ENCODE measurements at regions not wholly inside any gene's neighbourhood (a gene's known extent, or its start where the extent isn't known, plus 50 kb on each side); places are given as distances from the start of the nearest gene placed in this dataset.

DNA sequence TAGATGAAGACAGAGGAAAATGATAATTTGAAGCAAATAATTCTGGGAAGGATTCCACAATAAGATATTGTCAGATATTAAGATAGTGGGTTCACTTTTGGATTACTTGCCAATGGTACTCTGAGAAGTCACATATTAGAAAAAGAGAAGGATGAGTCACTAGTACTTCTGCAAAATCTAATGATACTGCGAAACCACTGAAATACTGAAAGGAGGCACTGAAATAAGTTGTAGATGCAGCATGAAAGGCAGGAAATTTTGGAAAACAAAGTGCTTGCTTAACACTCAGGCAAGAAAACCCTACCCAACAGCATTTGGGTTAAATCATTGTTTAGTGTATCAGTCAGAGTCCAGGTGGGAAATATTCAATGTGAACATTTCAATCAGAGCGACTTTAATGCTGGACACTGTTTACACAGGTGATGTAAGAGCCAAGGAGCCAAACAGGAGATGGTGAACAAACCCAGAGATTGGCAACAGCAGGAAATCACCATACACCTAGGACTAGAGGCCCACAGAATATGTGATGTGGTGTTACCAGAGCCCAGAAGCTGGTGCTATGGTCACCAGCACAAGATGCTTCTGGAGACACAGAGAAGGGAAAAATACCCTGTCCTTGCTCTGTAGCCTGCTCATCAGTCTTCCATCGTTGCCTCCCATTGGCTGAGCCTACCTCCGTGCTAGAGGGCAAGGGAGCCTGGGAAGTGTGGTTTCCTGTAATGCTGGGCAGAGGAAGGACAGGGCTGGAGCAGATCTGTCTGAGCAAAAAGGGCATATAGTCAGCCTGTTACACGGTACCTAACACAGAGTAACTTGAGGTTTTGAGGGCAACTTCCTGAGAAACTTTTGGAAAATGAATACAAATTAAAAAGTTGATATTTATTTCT, 204.7 kb upstream of the ITGA4 start:
- DNase-seq = no peak

DNA sequence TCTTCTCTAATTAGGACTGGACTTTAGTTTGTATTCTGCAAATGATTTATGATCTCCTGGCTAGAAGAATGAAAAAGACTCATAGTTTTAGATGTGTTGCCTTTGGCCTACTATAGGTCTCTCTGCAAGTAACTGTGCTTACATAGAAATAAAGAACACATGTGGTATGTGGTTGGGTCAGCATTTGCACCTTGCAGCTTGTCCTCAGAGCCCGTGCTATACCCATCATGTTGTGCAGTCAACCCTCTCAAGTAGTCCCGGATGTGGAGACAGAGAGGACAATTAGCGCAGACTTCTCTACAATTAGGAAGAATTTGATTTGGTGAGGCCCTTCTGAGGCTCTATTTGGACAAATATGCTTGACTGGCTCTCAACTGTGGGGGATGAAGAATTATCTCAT, 203.7 kb upstream of the ITGA4 start:
- no peak for DNase-seq

DNA sequence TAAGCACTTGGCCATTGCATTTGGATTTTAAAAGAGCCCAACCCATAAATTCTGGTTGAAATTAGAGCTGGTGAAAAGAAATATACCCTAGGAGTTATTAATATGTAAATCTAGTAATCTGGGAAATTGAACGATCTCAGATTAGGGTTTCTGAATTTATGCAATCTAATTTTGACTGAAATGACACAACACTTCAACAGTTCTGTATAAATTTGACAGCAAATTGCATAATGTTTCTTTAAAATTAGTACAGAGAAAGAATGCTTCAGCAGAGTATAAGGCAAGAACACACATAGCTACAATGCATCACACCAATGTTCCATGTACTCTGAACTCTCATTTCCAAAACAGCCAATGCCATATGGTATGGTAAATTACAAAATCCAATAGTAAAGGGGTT, 201.5 kb upstream of the ITGA4 start:
- DNase-seq = no peak

DNA sequence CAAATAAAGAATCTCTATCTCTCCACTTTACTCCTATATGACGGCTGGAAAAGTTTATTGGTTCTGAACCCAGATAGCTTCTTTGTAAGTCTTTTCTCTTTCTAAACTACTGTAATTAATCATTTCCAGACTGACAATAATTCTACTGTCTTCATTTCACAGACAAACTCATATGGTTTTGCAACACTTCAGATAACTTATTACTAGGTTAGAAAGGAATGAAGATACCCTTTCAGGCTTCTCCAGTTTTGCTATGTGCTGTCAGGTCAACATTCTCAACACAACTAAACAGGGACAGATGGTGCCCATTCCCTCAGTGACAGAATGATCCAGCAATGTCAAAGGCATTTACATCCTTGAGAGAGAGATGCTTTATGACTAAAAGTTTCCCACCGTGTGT, 198.5 kb upstream of the ITGA4 start:
- DNase-seq = peak; percentile 62

DNA sequence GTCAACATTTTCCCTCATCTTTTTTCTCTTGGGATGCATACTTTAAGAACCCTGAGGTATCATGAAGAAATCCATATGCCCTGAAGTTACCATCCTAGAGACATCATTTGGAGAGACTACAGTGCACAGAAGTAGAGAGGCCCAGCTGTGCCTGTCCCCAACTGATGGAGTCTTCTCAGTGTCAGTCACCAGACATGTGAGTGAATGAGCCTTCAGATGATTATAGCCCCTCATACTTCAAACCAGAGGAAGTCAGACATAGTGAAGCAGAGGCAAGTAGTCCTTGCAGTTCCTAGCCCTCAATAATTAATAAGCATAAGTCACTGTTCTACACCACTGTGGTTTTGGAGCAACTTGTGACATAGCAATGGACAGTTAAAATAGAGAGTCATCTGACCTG, 194.4 kb upstream of the ITGA4 start:
- DNase-seq = no peak

DNA sequence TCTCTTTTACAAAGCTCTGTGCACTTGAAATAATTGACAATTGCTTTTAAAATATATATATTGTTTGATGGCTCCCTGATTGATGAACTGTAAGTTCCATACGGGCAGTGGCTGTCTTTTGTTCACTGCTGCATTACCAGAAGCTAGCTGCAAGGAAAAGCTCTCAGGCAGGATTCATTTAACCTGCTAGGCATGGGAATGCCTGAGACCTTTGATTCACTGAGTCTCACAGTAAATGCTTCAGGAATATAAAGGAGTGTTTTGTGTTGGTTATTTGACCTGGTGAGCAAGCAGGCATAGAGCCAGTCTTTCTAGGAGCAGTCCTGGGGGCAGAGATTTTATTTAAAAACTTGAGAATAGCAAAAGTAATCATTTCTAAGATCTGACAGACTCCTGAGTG, 193.2 kb upstream of the ITGA4 start:
- DNase-seq = no peak

DNA sequence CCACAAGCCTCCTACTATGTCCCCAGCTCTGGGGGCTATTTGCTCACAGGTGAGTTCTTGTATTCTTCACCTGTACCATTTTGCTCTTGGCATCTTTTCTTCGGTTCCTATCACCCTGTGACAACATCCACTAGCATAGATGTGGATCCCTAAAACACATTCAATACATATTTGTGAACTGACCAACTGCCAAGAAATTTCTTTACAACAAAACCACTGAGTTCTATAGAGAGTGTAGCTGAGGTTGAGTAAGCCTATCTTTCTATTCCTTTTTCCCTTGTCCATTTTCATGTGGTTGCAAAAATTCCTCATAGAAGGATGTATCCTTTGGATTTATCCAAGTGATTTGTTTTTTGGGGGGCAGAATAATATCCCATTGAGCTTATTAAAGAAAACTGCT, 192.7 kb upstream of the ITGA4 start:
- no peak for DNase-seq

DNA sequence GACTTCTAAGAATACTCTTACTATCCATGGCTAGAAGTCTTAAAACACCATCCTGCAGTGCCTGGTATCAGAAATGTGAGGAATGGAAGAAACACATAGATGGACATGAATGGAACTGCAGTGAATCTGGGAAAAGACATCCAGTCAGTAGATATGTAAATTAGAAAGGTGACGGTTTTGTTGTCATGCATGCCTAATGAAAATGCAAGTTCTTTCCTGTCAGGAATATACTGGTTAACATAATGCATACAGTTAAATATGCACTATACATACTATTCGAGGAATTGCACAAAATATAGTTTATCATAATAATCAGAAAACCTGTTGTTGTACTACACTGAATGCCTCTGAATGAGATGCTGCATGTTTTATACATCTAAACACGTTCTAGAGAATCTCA, 190.6 kb upstream of the ITGA4 start:
- no peak for DNase-seq

DNA sequence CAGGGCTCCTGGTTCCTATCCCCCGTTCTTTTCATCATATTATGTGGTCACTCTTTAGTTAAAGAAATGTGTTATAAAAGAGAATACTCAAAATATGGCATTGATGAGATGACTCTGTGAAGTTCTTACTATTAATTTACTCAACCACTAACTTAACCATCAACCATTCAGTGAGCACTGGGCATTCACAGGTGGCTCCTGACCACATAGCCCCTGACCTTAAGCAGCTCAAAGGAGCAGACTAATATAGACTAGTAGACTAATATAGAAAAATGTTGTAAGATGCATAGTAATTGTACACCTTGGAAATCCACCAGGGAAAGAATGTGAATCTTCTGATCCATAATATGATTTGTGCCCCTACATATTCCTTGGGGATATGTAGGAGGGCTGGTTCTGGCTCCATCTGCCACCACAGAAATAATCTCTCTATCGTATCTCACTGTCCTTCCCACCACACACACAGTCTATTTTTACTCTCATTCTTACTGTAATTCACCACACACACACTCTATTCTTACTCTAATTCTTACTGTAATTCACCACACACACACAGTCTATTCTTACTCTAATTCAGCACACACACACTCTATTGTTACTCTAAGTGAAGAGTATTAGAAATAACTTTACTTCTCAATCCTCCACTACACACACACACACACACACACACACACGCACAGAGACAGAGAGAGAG, 188.9 kb upstream of the ITGA4 start:
- peak; percentile 64 for DNase-seq

DNA sequence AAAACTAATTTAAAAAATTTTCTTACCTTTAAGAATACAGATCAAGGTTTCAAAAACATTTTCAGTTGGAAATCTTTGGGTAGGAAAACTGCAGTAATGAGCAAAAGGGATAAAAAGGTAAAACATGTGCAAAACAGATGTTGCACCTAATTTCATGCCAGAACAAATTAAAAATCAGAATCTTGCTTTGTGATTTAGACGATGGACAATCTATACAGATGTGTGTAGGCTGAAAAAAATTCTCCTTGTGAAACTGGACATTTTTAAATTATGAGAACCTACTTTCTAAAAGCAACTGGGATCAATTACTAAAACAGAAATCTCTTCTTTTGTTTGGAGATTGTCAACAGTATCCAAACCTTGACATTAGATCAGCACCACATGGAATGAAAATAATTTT, 183.2 kb upstream of the ITGA4 start:
- no peak for DNase-seq

DNA sequence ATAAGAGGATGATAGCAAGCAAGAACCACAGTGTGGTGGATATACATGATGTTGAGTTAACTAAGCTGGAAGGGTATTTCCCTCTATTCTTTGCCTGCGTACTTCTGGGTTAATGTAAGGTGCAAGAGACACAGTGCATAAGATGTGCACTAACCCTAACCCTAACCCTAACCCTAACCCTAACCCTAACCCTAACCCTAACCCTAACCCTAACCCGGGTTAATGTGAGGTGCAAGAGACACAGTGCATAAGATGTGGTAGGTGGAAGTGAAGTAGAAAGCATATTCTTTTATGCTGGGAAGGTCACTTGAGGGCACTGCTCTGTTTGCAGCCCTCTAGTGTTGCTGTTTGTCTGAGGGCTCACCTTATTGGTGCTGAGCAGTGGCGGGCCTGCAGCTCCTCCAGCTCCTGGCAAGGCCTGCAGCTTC, 181.5 kb upstream of the ITGA4 start:
- DNase-seq = no peak

DNA sequence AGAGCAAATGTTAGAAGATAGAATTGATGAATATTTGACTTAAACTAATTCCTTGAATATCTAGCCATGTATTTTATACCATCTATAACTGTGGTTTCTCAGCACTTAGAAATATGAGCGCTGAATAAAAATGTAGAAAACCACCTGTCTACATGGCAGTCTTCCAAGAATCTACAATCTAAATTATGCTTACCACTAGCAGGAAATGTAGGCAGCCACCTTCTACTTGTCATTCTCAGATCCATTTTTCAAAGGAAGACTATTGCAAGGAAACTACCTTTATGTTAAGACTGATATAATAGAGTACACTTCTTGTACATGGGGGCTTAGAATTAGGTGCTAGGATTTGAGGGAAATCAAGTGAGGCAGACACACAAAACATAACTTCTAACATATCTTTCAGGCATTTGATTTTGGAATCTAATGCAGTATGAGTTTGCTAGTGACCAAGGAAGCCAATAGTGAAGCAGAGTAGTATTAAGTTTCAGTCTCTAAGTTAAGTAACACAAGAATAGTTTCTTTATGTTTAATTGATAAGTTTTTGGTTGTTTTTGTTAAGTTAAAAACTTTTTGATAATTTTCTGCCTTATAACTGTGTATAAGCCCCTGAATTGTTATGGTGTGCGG, 175.9 kb upstream of the ITGA4 start:
- DNase-seq = no peak

DNA sequence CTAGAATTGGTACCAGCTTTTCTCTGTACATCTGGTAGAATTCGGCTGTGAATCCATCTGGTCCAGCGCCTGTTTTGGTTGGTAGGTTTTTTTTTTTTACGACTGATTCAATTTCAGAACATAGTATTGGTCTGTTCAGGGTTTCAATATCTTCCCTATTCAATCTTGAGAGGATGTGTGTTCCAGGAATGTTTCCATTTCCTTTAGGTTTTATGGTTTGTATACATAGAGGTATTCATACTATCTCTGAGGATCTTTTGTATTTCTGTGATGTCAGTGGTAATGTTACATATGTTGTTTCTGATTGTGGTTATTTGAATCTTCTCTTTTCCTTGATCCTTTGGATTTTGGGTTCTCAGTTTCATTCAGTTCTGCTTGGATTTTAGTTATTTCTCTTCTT, 172.1 kb upstream of the ITGA4 start:
- no peak for DNase-seq

DNA sequence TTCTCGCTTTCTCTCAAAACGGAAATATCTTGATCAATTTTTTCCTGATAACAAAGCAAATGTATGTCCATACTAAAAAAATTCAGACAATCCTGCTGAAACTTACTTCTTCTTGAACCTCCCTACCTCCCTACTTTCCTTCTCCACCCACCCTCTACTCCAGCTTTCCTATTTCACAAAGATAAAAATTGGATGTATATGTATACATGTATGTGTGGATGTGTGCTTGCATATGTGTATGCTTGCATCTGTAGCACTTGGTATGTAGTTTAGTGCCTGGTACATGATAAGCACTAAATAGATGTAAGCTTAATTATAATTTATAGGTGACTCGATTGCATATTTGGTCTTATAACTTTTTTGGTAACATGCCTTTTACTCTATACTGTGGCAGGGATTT, 167.5 kb upstream of the ITGA4 start:
- peak; percentile 26 for DNase-seq

DNA sequence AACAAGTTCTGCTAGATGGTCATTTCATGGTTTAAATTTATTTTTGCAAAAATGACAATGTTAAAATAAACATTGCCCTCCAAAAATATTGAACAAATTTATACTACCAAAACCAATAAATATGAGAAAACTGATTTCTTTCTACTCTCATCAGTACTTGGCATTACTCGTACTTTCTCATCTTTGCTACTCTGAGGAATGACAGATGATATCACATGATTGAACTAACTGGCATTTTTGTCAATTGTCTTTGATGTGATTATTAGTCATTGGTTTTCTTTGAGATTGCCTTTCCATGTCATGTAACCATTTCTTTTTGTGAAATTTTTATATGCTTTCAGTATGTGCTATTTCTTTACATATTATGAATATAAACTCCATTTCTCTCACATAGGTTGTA, 167.0 kb upstream of the ITGA4 start:
- DNase-seq = no peak

DNA sequence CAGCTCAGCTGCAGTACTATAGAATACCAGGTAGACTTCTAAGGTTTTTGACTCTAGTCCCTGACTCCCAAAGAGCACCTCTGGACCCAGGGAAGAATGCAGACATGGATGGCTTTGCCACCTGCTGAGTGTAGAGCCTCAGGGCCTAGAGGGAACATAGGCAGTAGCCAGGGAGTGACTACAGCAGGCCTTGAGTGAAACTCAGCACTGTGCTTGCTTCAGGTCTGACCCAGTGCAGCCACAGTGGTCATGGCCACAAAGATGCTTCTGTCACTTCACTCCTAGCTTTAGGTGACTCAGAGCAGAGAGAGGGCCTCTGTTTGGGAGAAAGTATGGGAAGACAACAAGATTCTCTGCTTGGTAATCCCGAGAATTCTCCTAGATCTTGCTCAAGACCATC, 162.2 kb upstream of the ITGA4 start:
- no peak for DNase-seq

DNA sequence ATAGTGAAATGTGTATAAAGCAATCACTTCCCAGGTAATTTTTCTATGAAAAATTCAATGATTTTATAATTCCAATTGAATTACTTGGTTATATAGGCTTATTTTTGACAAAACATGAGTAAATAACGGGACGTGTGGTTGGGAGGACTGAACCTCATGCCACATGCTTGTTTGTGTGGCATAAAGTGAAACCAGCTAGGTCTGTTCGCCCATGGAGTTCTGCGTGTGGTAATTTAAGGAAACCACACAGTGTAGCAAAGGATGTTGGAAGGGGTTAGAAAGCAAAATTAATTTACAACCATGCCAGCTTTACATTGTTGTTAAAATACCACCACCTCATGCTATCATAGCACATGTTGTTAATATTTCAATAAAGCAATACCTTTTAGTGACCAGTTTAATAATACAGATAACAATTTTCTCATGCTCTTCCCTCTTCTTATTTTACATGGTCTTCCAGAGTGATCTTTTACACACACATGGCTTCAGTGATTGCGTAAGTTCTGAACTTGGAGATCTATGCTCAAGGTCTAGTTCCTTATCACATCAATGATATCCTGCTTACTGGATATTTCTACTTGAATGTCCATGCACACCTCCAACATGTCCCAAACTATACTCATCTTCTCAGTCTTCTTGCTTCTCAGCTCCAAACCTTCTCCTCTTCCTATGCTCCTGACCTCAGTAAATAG, 156.4 kb upstream of the ITGA4 start:
- DNase-seq = no peak

DNA sequence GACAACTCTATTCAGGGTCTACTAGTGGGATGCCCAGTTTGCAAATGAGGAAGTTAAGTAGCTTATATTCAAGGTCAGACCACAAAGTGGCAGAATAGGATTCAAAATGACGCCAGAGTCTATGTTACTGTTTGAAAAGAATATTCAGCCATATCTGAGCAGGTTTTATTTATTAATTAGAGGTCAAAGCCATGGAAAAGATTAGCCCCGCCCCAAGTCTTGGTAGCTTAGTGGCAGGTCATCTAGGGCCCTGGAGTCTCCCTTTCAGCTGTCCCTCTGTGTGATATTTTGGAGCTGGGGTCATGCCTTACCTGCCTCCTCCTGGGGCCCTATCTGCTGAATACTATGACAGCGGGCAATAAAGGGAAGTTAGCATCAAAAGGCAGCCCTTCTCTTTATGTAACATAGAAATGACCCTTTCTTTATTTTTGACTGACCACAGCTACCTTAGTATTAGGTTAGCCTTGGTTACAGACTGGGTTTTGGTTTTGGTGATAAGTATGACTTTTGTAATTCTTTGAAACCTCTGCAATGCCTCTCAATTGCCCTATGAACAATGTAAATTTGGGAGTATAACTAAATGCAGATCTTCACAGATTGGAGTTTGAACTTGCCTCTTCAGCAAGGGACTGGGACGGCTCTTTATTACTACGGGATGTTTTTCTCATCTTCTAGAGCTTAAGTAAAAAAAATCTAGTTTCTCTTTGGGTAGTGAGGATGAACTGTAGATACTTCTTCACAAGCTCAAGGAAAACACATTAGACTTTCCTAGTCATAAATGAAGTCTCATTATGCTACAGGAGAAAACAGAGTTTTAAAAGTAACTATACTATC, 153.0 kb upstream of the ITGA4 start:
- peak; percentile 30 for DNase-seq

DNA sequence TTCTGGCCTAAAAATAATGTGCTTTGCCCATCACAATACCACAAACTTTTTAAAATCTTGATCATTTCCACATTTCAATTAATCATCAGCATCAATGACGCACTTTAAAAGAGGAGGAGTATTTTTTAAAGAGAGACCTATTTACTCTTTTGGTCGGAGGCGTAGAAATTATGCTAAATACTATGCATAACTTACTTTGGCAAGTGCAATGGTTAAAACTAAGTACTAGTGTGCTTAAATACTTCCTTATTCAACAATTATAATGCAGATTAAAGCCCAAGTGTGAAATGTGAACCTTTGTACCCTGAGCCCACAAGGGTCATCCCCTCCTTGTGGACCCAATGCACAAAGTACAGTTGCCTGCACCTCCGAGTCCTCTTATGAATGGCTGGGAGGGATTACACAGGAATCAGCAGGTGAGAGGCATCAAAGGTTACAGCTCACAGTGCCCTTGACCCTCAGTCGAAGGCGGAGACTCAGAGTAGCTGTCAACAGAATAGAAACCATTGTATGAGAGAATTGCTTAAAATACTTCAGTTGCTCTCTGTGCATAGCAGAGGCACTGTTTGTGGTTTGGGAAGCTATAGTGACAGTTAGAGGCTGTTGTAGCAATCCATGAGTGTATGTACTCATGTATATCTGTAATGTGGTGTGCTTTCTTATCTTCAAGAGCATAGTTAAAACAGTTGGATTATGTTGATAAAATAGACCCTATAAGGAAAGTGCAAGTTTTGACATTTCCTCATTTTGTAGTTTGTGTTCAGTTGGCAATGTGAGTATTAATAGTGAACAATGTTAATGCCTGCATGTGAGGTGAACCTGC, 151.7 kb upstream of the ITGA4 start:
- DNase-seq = no peak

DNA sequence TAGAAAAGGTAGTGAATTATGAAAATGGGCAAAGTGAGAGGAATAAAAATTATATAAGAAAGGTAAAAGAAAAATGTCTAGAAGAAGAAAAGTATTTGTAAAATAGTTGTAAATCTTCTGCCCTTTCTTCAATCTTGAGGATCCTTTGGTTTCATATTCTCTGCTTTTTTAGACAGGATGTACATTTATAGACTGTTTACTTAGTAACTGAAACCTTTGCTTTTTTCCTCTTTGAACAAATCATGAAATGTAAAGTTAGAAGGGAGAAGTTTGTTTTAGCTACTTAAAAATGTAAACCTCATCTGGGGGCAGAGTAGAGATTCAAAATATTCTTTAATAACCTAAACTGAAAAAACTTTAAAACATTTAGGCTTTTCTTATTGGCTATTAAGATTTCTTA, 150.4 kb upstream of the ITGA4 start:
- DNase-seq = no peak

DNA sequence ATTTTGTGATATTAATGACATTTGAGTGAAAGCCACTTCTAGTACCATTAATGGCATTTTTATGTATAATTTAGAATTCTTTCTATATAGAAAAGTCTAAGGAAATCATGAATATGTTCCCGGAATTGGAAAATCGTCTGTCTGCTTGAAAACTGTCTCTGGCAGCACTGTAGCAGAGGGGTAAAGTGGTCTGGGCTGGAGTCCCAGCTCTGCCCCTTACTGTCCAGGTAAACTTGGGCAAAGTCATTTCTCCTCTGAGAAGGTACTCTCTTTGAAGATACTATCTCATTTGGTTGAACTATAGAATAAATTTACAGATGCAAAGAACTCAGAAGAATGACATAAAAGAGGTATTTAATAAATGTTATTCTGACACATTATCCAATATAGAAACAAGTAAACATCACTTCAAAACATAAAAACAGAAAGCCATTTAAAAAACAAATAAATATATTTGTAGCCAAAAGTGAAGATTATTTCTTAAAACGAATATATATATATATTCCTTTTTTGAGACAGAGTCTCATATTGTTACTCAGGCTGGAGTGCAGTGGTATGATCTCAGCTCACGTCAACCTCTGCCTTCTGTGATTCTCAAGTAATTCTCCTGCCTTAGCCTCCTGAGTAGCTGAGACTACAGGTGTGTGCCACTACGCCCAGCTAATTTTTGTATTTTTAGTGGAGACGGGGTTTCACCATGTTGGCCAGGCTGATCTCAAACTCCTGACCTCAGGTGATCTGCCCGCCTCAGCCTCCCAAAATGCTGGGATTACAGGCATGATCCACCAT, 149.8 kb upstream of the ITGA4 start:
- no peak for DNase-seq
